ENCODE measurements at regions not wholly inside any gene's neighbourhood (a gene's known extent, or its start where the extent isn't known, plus 50 kb on each side); places are given as distances from the start of the nearest gene placed in this dataset.

DNA sequence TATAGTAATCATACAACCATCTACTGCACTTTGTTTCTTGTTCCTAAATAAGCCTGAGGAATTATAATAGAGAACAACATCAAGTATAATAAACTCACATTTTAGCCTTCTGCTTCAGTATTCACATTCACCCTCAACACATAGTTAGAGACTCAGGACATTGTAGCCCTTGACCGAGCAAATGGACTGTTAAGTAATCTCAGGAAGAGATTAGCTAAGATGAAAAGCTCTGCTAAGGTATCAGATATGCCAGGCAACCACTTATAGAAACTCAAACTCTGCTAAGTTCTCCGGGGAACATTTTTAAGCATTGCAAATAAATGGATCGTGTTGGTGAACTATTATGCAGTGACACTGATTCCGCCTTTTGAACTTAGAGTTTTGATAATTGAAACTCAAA is 252.0 kb downstream of the DTWD2 start:
- Histone ChIP-seq H3K9me3 (replicated peaks; ENCODE audit: control insufficient read depth, insufficient read depth, low read length) (no peaks in the 10 kb centered on the region), H3K79me2 (ENCODE audit: control insufficient read depth, insufficient read depth, low read length) (no peaks in the 10 kb centered on the region), H3K9ac (replicated peaks; ENCODE audit: extremely low read depth, insufficient read depth, low read length) (no peak overlapping the region), H3K27ac (ENCODE audit: insufficient read depth, low read depth, low read length) (no peak overlapping the region), H3K4me2 (ENCODE audit: insufficient read depth, low read length) (no peak overlapping the region), H3K36me3 (ENCODE audit: control insufficient read depth in 2 of 2, extremely low read depth in 1 of 2, insufficient read depth in 2 of 2, low read length in 2 of 2) (no peaks in the 10 kb centered on the region), H2AFZ (ENCODE audit: low read depth, low read length) (no peak overlapping the region), H4K20me1 (replicated peaks; ENCODE audit: control insufficient read depth, extremely low read depth, insufficient read depth, low read length) (no peaks in the 10 kb centered on the region), H3K9me1 (replicated peaks; ENCODE audit: control insufficient read depth, extremely low read depth, insufficient read depth, low read length) (no peaks in the 10 kb centered on the region), H3K4me3 (replicated peaks in 1 of 3; ENCODE audit: insufficient read depth in 1 of 3, low read depth in 1 of 3, low read length in 3 of 3) (no peak overlapping the region), H3K27me3 (ENCODE audit: control insufficient read depth in 2 of 2, insufficient read depth in 2 of 2, low read length in 2 of 2) (no peaks in the 10 kb centered on the region), H3K4me1 (ENCODE audit: control insufficient read depth, extremely low read depth, insufficient read depth, low read length) (no peaks in the 10 kb centered on the region)
- no peak for DNase-seq (ENCODE audit: low read depth, low spot score)
- ChIA-PET POLR2A (no interaction called here), CTCF (no interaction called here)
- TF ChIP-seq, protein P1, sequence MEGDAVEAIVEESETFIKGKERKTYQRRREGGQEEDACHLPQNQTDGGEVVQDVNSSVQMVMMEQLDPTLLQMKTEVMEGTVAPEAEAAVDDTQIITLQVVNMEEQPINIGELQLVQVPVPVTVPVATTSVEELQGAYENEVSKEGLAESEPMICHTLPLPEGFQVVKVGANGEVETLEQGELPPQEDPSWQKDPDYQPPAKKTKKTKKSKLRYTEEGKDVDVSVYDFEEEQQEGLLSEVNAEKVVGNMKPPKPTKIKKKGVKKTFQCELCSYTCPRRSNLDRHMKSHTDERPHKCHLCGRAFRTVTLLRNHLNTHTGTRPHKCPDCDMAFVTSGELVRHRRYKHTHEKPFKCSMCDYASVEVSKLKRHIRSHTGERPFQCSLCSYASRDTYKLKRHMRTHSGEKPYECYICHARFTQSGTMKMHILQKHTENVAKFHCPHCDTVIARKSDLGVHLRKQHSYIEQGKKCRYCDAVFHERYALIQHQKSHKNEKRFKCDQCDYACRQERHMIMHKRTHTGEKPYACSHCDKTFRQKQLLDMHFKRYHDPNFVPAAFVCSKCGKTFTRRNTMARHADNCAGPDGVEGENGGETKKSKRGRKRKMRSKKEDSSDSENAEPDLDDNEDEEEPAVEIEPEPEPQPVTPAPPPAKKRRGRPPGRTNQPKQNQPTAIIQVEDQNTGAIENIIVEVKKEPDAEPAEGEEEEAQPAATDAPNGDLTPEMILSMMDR (IDR thresholded peaks at IDR 0.05; ENCODE audit: extremely low read depth in 1 of 2, insufficient read depth in 1 of 2, low read depth in 1 of 2, low read length in 2 of 2) = no peak
- TF ChIP-seq FOS (IDR thresholded peaks at IDR 0.05; ENCODE audit: borderline replicate concordance, insufficient read depth, low read length) (no peak), POLR2AphosphoS5 (IDR thresholded peaks at IDR 0.05; ENCODE audit: insufficient read depth, low read depth, low read length) (no peak), GATA2 (IDR thresholded peaks at IDR 0.05; ENCODE audit: insufficient read depth, insufficient read length, low read depth, low read length) (no peak), EZH2 (IDR thresholded peaks at IDR 0.05; ENCODE audit: borderline replicate concordance, low read depth, low read length, severe bottlenecking) (no peak), POLR2A (IDR thresholded peaks at IDR 0.05; ENCODE audit: low read depth, low read length) (no peak), JUN (IDR thresholded peaks at IDR 0.05; ENCODE audit: borderline replicate concordance, insufficient read depth, insufficient read length, low read depth) (no peak), MYC (IDR thresholded peaks at IDR 0.05; ENCODE audit: low read depth, low read length) (no peak)
- TF ChIP-seq, protein P2, sequence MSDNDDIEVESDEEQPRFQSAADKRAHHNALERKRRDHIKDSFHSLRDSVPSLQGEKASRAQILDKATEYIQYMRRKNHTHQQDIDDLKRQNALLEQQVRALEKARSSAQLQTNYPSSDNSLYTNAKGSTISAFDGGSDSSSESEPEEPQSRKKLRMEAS (IDR thresholded peaks at IDR 0.05; ENCODE audit: insufficient read depth, insufficient read length) = no peak
- FAIRE-seq = no peak
- BruUV-seq (replicated peaks) = no TSS peak
- intact Hi-C loops (cut with micrococcal nuclease) = no loop called here
- dilution Hi-C loops (cut with MboI; ENCODE audit: extremely low pct_ligation_motif_present, low sequenced_read_pairs) = no loop called here
